HFFc6 (cell line): ENCODE measurements at regions not wholly inside any gene's neighbourhood (a gene's known extent, or its start where the extent isn't known, plus 50 kb on each side); places are given as distances from the start of the nearest gene placed in this dataset.

Experiments
- DNase-seq: peaks from one replicate; pipeline ENCODE4 v3.0.0-alpha.2; 2018
- H3K27ac Mint-ChIP-seq: 2 replicates; pipeline ENCODE4 v1.8.0; 2020; ENCODE audit warnings: mild to moderate bottlenecking, mixed read lengths
- H3K27me3 Mint-ChIP-seq: 2 replicates; pipeline ENCODE4 v1.8.0; 2021; ENCODE audit warnings: mild to moderate bottlenecking, moderate library complexity, mixed read lengths; ENCODE audit not compliant: insufficient read depth
- H3K36me3 Mint-ChIP-seq: 2 replicates; pipeline ENCODE4 v1.8.0; 2021; ENCODE audit warnings: low read depth, mixed read lengths
- H3K4me1 Mint-ChIP-seq: 2 replicates; pipeline ENCODE4 v1.8.0; 2020; ENCODE audit warnings: low read depth, mixed read lengths
- H3K4me3 Mint-ChIP-seq: 2 replicates; pipeline ENCODE4 v1.8.0; 2020; ENCODE audit warnings: mild to moderate bottlenecking, moderate library complexity, mixed read lengths
- H3K9me3 Mint-ChIP-seq: 2 replicates; pipeline ENCODE4 v1.8.0; 2020; ENCODE audit warnings: mild to moderate bottlenecking, mixed read lengths
- CTCF ChIP-seq: fragments of 200-600 bp; sonication (generic); IDR thresholded peaks from 2 replicates; pipeline ENCODE4 v1.5.0; 2021; ENCODE audit warnings: antibody characterized with exemption, mild to moderate bottlenecking

GRCh38 chr9:107603281-107603680 lies 113.7 kb upstream of the KLF4 start:
- DNase-seq, result no peak
- H3K9me3 Mint-ChIP-seq, result no peaks in the 10 kb centered on the region
- no peak overlapping the region for H3K27ac Mint-ChIP-seq
- no peaks in the 10 kb centered on the region for H3K36me3 Mint-ChIP-seq
- H3K4me3 Mint-ChIP-seq, result no peak overlapping the region
- no peaks in the 10 kb centered on the region for H3K4me1 Mint-ChIP-seq
- TF ChIP-seq CTCF, result no peak
- H3K27me3 Mint-ChIP-seq, result peaks cover 4% of the 10 kb centered on the region; the same call in 1 of the 2 replicates

DNA sequence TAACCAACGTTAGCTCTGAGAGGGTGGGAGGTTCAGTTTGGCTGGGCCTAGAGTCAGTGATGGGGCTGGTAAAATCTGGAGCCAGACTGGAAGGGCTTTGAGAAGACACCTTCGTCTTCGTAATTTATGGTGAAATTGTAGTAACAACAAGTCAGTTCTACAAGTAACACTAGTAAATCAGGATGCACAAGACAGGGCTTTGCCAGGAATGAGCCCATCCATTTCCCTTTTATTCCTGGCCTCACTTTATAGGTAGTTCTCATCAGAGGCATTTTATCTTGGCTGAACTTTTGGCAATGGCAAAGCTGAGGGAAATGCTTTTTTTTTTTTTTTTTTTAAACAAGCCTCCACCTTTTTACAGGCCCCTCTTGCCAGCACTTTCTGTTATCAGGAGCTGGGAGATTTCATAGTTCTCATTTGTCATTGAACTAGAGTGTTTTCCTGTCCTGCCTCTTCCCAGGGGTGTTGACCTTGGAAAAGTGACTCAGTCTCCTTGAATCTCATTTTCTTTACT lies 110.5 kb upstream of the KLF4 start:
- Mint-ChIP-seq H3K27ac (no peak overlapping the region), H3K9me3 (no peaks in the 10 kb centered on the region), H3K27me3 (peaks cover 4% of the 10 kb centered on the region; the same call in 1 of the 2 replicates), H3K36me3 (no peaks in the 10 kb centered on the region), H3K4me1 (no peaks in the 10 kb centered on the region), H3K4me3 (no peak overlapping the region)
- TF ChIP-seq CTCF, result no peak
- DNase-seq, result no peak

GRCh38 chr9:107597743-107598217 lies 108.2 kb upstream of the KLF4 start:
- Mint-ChIP-seq H3K27ac (no peak overlapping the region), H3K9me3 (no peaks in the 10 kb centered on the region), H3K36me3 (no peaks in the 10 kb centered on the region), H3K4me3 (no peak overlapping the region), H3K4me1 (no peaks in the 10 kb centered on the region), H3K27me3 (peaks cover 4% of the 10 kb centered on the region; the same call in 1 of the 2 replicates)
- no peak for DNase-seq
- TF ChIP-seq CTCF, result no peak

GRCh38 chr9:107594908-107595530 lies 105.5 kb upstream of the KLF4 start:
- H3K4me3 Mint-ChIP-seq, result no peak overlapping the region
- H3K27ac Mint-ChIP-seq, result no peak overlapping the region
- no peak for TF ChIP-seq CTCF
- no peak for DNase-seq
- peaks cover 4% of the 10 kb centered on the region; the same call in 1 of the 2 replicates for H3K27me3 Mint-ChIP-seq
- H3K4me1 Mint-ChIP-seq, result no peaks in the 10 kb centered on the region
- no peaks in the 10 kb centered on the region for H3K36me3 Mint-ChIP-seq
- no peaks in the 10 kb centered on the region for H3K9me3 Mint-ChIP-seq

- Mint-ChIP-seq H3K4me1 (no peaks in the 10 kb centered on the region), H3K27me3 (peaks cover 2% of the 10 kb centered on the region; the same call in 1 of the 2 replicates), H3K27ac (no peak overlapping the region), H3K9me3 (no peaks in the 10 kb centered on the region; the same call in 1 of the 2 replicates), H3K36me3 (no peaks in the 10 kb centered on the region), H3K4me3 (no peak overlapping the region)
- no peak for DNase-seq
- TF ChIP-seq CTCF, result no peak
Measured at GRCh38 chr9:107593224-107593870, 103.8 kb upstream of the KLF4 start.
